Peyer's patch (tissue), 4 donors: ENCODE measurements at regions not wholly inside any gene's neighbourhood (a gene's known extent, or its start where the extent isn't known, plus 50 kb on each side); places are given as distances from the start of the nearest gene placed in this dataset.

Source experiments
- POLR2A ChIP-seq, 2 donors: fragments of 450-650 bp; IDR thresholded peaks; one replicate each; pipeline ENCODE4 v1.5.1; 2017; ENCODE audit warnings: antibody characterized with exemption in 2 of 2, mild to moderate bottlenecking in 2 of 2, moderate library complexity in 2 of 2
- TF ChIP-seq, protein P1 (sequence below), 6 experiments: fragments of 450-650 bp in 4 of 6; fragments of 200-600 bp in 2 of 6; sonication (generic) in 1 of 6; IDR thresholded peaks; one replicate each; pipeline ENCODE4 v1.5.1; 2017 to 2019; ENCODE audit warnings: antibody characterized with exemption in 6 of 6, mild to moderate bottlenecking in 3 of 6, moderate library complexity in 1 of 6

DNA sequence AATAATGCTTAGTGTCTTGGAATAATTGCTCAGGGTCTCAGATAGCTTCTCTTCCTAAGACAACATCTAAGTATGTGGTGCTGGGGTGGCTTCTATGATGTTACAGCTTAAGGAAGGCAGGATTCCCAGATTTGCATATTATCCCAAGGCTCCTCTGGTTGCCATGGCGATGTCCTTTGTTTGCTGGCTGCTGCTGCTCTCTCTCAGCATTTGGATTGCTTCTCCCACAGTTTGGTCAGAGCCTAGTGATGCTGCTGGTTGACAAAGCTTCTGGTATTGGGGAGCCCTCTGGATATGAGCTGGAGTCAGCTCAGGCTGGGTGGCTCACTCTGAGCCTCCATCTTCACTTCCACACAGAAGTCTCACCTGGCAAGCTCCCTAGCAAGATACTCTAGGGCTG lies 56.4 kb upstream of the FBXO33 start:
- TF ChIP-seq, protein P1, sequence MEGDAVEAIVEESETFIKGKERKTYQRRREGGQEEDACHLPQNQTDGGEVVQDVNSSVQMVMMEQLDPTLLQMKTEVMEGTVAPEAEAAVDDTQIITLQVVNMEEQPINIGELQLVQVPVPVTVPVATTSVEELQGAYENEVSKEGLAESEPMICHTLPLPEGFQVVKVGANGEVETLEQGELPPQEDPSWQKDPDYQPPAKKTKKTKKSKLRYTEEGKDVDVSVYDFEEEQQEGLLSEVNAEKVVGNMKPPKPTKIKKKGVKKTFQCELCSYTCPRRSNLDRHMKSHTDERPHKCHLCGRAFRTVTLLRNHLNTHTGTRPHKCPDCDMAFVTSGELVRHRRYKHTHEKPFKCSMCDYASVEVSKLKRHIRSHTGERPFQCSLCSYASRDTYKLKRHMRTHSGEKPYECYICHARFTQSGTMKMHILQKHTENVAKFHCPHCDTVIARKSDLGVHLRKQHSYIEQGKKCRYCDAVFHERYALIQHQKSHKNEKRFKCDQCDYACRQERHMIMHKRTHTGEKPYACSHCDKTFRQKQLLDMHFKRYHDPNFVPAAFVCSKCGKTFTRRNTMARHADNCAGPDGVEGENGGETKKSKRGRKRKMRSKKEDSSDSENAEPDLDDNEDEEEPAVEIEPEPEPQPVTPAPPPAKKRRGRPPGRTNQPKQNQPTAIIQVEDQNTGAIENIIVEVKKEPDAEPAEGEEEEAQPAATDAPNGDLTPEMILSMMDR (IDR thresholded peaks at IDR 0.05) = no peak
- TF ChIP-seq POLR2A (IDR thresholded peaks at IDR 0.05) = no peak
